Uterus (tissue), 3 donors: ENCODE measurements at regions not wholly inside any gene's neighbourhood (a gene's known extent, or its start where the extent isn't known, plus 50 kb on each side); places are given as distances from the start of the nearest gene placed in this dataset.

ENCODE experiments used
- DNase-seq, 2 donors: peaks; one replicate each; pipeline ENCODE4 v3.0.0-alpha.2; 2019 to 2020
- H3K27ac ChIP-seq, 2 donors: fragments of 200-600 bp; sonication (generic); 1 replicate in 1 of 2; 2 replicates in 1 of 2; pipeline ENCODE4 v1.5.1; 2016 to 2018
- H3K27me3 ChIP-seq, 2 donors: fragments of 200-600 bp; sonication (generic); one replicate each; pipeline ENCODE4 v1.5.1; 2018 to 2019; ENCODE audit warnings: control low read depth in 1 of 2
- H3K36me3 ChIP-seq, 2 donors: fragments of 200-600 bp; sonication (generic); one replicate each; pipeline ENCODE4 v1.5.1; 2019; ENCODE audit warnings: control low read depth in 1 of 2
- H3K4me1 ChIP-seq, 2 donors: fragments of 200-600 bp; sonication (generic); one replicate each; pipeline ENCODE4 v1.5.1; 2018 to 2019; ENCODE audit warnings: control low read depth in 1 of 2
- H3K4me3 ChIP-seq, 2 donors: fragments of 200-600 bp; sonication (generic); 1 replicate in 1 of 2; 2 replicates in 1 of 2; pipeline ENCODE4 v1.5.1; 2018 to 2019; ENCODE audit warnings: mild to moderate bottlenecking in 1 of 2
- H3K9me3 ChIP-seq, 2 donors: fragments of 200-600 bp; sonication (generic); one replicate each; pipeline ENCODE4 v1.5.1; 2019; ENCODE audit warnings: control low read depth in 1 of 2
- CTCF ChIP-seq, 4 experiments: fragments of 200-600 bp in 2 of 4; fragments of 450-650 bp in 2 of 4; sonication (generic) in 2 of 4; IDR thresholded peaks; one replicate each; pipeline ENCODE4 v1.5.1; 2016 to 2019; ENCODE audit warnings: antibody characterized with exemption in 4 of 4, mild to moderate bottlenecking in 2 of 4, moderate library complexity in 1 of 4
- POLR2A ChIP-seq, 2 donors: fragments of 450-650 bp; IDR thresholded peaks; one replicate each; pipeline ENCODE4 v1.6.1; 2016; ENCODE audit warnings: antibody characterized with exemption in 2 of 2, mild to moderate bottlenecking in 1 of 2, moderate library complexity in 1 of 2
- intact Hi-C: fragments of 100-400 bp; cut with DNase I; formaldehyde crosslinking; loops from one replicate; pipeline ENCODE4 v1.15.1; 2023; ENCODE audit warnings: low total_unique reads
- donor health status: DM: yes; HTN: yes; CAD: no.

- no peaks in the 10 kb centered on the region for H3K36me3 ChIP-seq
- peak in 1 of 2 donors; percentile 40 for DNase-seq
- no peaks in the 10 kb centered on the region for H3K4me1 ChIP-seq
- H3K27me3 ChIP-seq: no peaks in the 10 kb centered on the region
- TF ChIP-seq CTCF (IDR thresholded peaks at IDR 0.05): no peak
- TF ChIP-seq POLR2A (IDR thresholded peaks at IDR 0.05): no peak
- H3K4me3 ChIP-seq: no peak overlapping the region
- peak overlapping the region in 1 of 2 donors; percentile 1 for H3K27ac ChIP-seq
- no peaks in the 10 kb centered on the region for H3K9me3 ChIP-seq
- intact Hi-C loops: no loop called here
Observed at GRCh38 chr3:64915778-64916177, 228.0 kb upstream of the ADAMTS9 start.

- Histone ChIP-seq H3K36me3 (no peaks in the 10 kb centered on the region), H3K27me3 (no peaks in the 10 kb centered on the region), H3K27ac (no peak overlapping the region), H3K4me3 (no peak overlapping the region), H3K4me1 (no peaks in the 10 kb centered on the region), H3K9me3 (no peaks in the 10 kb centered on the region)
- TF ChIP-seq CTCF (IDR thresholded peaks at IDR 0.05) (no peak), POLR2A (IDR thresholded peaks at IDR 0.05) (no peak)
- no peak for DNase-seq
- intact Hi-C loops: no loop called here
Observed at GRCh38 chr3:64913515-64913914, 225.7 kb upstream of the ADAMTS9 start.

GRCh38 chr3:64911138-64911537 is 223.3 kb upstream of the ADAMTS9 start:
- TF ChIP-seq POLR2A (IDR thresholded peaks at IDR 0.05) (no peak), CTCF (IDR thresholded peaks at IDR 0.05) (no peak)
- no peaks in the 10 kb centered on the region for H3K27me3 ChIP-seq
- H3K27ac ChIP-seq: no peak overlapping the region
- no peaks in the 10 kb centered on the region for H3K4me1 ChIP-seq
- DNase-seq: no peak
- H3K36me3 ChIP-seq: no peaks in the 10 kb centered on the region
- H3K9me3 ChIP-seq: no peaks in the 10 kb centered on the region
- intact Hi-C loops: no loop called here
- no peak overlapping the region for H3K4me3 ChIP-seq

- TF ChIP-seq CTCF (IDR thresholded peaks at IDR 0.05): no peak
- no peak for TF ChIP-seq POLR2A (IDR thresholded peaks at IDR 0.05)
- Histone ChIP-seq H3K36me3 (no peaks in the 10 kb centered on the region), H3K27me3 (no peaks in the 10 kb centered on the region), H3K4me3 (no peak overlapping the region), H3K4me1 (no peaks in the 10 kb centered on the region), H3K9me3 (no peaks in the 10 kb centered on the region), H3K27ac (no peak overlapping the region)
- intact Hi-C loops: no loop called here
- DNase-seq: no peak
Observed at GRCh38 chr3:64909757-64910467, 222.1 kb upstream of the ADAMTS9 start.

- no peak for TF ChIP-seq CTCF (IDR thresholded peaks at IDR 0.05)
- no peak for TF ChIP-seq POLR2A (IDR thresholded peaks at IDR 0.05)
- Histone ChIP-seq H3K4me3 (no peak overlapping the region), H3K27me3 (no peaks in the 10 kb centered on the region), H3K36me3 (no peaks in the 10 kb centered on the region), H3K9me3 (no peaks in the 10 kb centered on the region), H3K27ac (peak overlapping the region in 1 of 2 donors; percentile 19), H3K4me1 (no peaks in the 10 kb centered on the region)
- no peak for DNase-seq
- intact Hi-C loops: no loop called here
Observed at GRCh38 chr3:64909011-64909410, 221.2 kb upstream of the ADAMTS9 start.
